ENCODE measurements at regions not wholly inside any gene's neighbourhood (a gene's known extent, or its start where the extent isn't known, plus 50 kb on each side); places are given as distances from the start of the nearest gene placed in this dataset.

DNA sequence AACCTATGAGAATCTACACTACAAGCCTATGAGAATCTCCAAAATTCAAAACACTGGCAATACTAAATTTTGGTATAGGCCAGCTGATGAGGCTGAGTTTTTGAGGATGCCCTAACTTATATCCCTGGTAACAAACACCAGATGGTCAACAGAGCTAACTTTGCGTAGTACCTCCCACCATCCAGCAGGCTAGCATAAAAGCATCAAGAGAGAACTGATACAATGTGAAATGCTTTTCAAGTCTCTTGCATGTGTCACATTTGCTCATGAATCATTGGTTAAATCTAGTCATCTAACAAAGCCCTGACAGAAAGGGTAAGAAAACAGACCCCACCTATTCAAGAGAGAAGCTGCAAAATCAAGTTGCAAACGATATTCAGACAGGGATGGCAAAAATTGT, 1609.7 kb upstream of the CDH9 start:
- TF ChIP-seq POLR2AphosphoS5 (IDR thresholded peaks at IDR 0.05) (no peak), POLR2A (IDR thresholded peaks at IDR 0.05) (no peak)
- TF ChIP-seq, protein P1, sequence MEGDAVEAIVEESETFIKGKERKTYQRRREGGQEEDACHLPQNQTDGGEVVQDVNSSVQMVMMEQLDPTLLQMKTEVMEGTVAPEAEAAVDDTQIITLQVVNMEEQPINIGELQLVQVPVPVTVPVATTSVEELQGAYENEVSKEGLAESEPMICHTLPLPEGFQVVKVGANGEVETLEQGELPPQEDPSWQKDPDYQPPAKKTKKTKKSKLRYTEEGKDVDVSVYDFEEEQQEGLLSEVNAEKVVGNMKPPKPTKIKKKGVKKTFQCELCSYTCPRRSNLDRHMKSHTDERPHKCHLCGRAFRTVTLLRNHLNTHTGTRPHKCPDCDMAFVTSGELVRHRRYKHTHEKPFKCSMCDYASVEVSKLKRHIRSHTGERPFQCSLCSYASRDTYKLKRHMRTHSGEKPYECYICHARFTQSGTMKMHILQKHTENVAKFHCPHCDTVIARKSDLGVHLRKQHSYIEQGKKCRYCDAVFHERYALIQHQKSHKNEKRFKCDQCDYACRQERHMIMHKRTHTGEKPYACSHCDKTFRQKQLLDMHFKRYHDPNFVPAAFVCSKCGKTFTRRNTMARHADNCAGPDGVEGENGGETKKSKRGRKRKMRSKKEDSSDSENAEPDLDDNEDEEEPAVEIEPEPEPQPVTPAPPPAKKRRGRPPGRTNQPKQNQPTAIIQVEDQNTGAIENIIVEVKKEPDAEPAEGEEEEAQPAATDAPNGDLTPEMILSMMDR (IDR thresholded peaks at IDR 0.05), result no peak
